Kidney capillary endothelial cell (primary cell): ENCODE measurements at regions not wholly inside any gene's neighbourhood (a gene's known extent, or its start where the extent isn't known, plus 50 kb on each side); places are given as distances from the start of the nearest gene placed in this dataset.
"Not testable (repeated sequence)": the region's sequence is repeated elsewhere in the genome, so short reads cannot be mapped to it uniquely, and the experiment has no call there.

Experiments
- DNase-seq: peaks from one replicate; pipeline ENCODE4 v3.0.0-alpha.2; 2018; ENCODE audit warnings: low spot score

GRCh38 chr13:54402495-54402894 lies 1373.9 kb downstream of the OLFM4 start:
- DNase-seq = no peak

- no peak for DNase-seq
Observed at GRCh38 chr13:54415753-54416366, 1387.2 kb downstream of the OLFM4 start.

GRCh38 chr13:54422946-54423345 lies 1394.3 kb downstream of the OLFM4 start:
- DNase-seq = not testable (repeated sequence)

- DNase-seq = no peak
Observed at GRCh38 chr13:54424344-54424743, 1395.7 kb downstream of the OLFM4 start.

- DNase-seq = no peak
Observed at GRCh38 chr13:54433493-54434206, 1405.0 kb downstream of the OLFM4 start.

GRCh38 chr13:54440853-54441400 lies 1412.3 kb downstream of the OLFM4 start:
- DNase-seq = not testable (repeated sequence)

GRCh38 chr13:54445453-54445852 lies 1416.8 kb downstream of the OLFM4 start:
- DNase-seq = no peak

GRCh38 chr13:54445865-54446264 lies 1417.3 kb downstream of the OLFM4 start:
- no peak for DNase-seq

- DNase-seq = no peak
Observed at GRCh38 chr13:54449922-54450321, 1421.3 kb downstream of the OLFM4 start.

- DNase-seq = no peak
Observed at GRCh38 chr13:54484166-54484565, 1455.6 kb downstream of the OLFM4 start.

GRCh38 chr13:54486421-54487166 lies 1458.0 kb downstream of the OLFM4 start:
- no peak for DNase-seq

GRCh38 chr13:54489359-54489758 lies 1460.7 kb downstream of the OLFM4 start:
- no peak for DNase-seq

- DNase-seq = no peak
Observed at GRCh38 chr13:54492995-54493394, 1464.4 kb downstream of the OLFM4 start.

GRCh38 chr13:54511366-54511765 lies 1482.8 kb downstream of the OLFM4 start:
- no peak for DNase-seq

- no peak for DNase-seq
Observed at GRCh38 chr13:54513254-54513653, 1484.6 kb downstream of the OLFM4 start.

- no peak for DNase-seq
Observed at GRCh38 chr13:54536112-54536511, 1507.5 kb downstream of the OLFM4 start.

GRCh38 chr13:54563286-54563685 lies 1534.7 kb downstream of the OLFM4 start:
- no peak for DNase-seq

GRCh38 chr13:54572037-54572436 lies 1543.4 kb downstream of the OLFM4 start:
- DNase-seq = not testable (repeated sequence)

- no peak for DNase-seq
Observed at GRCh38 chr13:54573186-54573585, 1544.6 kb downstream of the OLFM4 start.

- DNase-seq = no peak
Observed at GRCh38 chr13:54574791-54575190, 1546.2 kb downstream of the OLFM4 start.

- no peak for DNase-seq
Observed at GRCh38 chr13:54591540-54591939, 1562.9 kb downstream of the OLFM4 start.

- DNase-seq = no peak
Observed at GRCh38 chr13:54592201-54592600, 1563.6 kb downstream of the OLFM4 start.

- no peak for DNase-seq
Observed at GRCh38 chr13:54593504-54593903, 1564.9 kb downstream of the OLFM4 start.
